ENCODE measurements at regions not wholly inside any gene's neighbourhood (a gene's known extent, or its start where the extent isn't known, plus 50 kb on each side); places are given as distances from the start of the nearest gene placed in this dataset.

DNA sequence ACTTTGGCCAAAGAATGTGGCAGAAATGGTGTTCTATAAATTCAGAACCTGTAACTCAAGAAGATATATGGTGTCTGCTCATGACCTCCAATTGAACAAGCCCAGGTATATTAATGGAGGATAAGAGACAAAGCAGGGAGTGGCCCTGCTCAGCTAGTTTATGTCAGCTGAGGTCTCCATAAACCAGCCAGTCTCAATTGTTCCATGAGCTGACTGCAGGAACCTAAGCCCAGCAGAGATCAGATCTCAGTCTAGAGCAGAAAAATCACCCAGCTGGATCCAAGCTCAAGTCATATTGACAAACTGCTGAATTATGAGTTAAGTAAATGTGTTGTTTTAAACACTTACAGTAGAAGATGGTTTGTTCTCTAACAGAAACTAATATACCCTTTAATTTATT is 105.5 kb upstream of the SGCE start:
- ChIA-PET CTCF (ENCODE audit: unreplicated experiment) (no interaction called here), POLR2A (no interaction called here)
- Histone ChIP-seq H4K20me1 (ENCODE audit: insufficient read depth, low read length) (no peaks in the 10 kb centered on the region), H3K4me1 (ENCODE audit: insufficient read depth, low read length, poor library complexity, severe bottlenecking) (no peaks in the 10 kb centered on the region), H3K36me3 (ENCODE audit: insufficient read depth, low read length) (no peaks in the 10 kb centered on the region), H3K4me2 (ENCODE audit: low read length) (no peak overlapping the region), H2AFZ (ENCODE audit: low read length) (no peak overlapping the region), H3K27ac (ENCODE audit: low read depth, low read length, poor library complexity, severe bottlenecking) (no peak overlapping the region), H3K4me3 (ENCODE audit: low read depth, low read length, poor library complexity, severe bottlenecking) (no peak overlapping the region), H3K9me3 (ENCODE audit: low read length) (no peaks in the 10 kb centered on the region), H3K9me2 (ENCODE audit: insufficient read depth, low read length) (no peaks in the 10 kb centered on the region), H3K79me2 (ENCODE audit: insufficient read depth, low read depth, low read length) (no peaks in the 10 kb centered on the region)
- intact Hi-C loops (cut with micrococcal nuclease; ENCODE audit: unreplicated experiment) = no loop called here
- no TSS peak for BruUV-seq (replicated peaks)
- TF ChIP-seq EZH2phosphoT487 (IDR thresholded peaks at IDR 0.05; ENCODE audit: borderline replicate concordance, low read depth, low read length) = no peak
- TF ChIP-seq, protein P1, sequence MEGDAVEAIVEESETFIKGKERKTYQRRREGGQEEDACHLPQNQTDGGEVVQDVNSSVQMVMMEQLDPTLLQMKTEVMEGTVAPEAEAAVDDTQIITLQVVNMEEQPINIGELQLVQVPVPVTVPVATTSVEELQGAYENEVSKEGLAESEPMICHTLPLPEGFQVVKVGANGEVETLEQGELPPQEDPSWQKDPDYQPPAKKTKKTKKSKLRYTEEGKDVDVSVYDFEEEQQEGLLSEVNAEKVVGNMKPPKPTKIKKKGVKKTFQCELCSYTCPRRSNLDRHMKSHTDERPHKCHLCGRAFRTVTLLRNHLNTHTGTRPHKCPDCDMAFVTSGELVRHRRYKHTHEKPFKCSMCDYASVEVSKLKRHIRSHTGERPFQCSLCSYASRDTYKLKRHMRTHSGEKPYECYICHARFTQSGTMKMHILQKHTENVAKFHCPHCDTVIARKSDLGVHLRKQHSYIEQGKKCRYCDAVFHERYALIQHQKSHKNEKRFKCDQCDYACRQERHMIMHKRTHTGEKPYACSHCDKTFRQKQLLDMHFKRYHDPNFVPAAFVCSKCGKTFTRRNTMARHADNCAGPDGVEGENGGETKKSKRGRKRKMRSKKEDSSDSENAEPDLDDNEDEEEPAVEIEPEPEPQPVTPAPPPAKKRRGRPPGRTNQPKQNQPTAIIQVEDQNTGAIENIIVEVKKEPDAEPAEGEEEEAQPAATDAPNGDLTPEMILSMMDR (conservative IDR thresholded peaks at IDR 0.05; ENCODE audit: low read length) = no peak
- no peak for DNase-seq (ENCODE audit: low spot score)

DNA sequence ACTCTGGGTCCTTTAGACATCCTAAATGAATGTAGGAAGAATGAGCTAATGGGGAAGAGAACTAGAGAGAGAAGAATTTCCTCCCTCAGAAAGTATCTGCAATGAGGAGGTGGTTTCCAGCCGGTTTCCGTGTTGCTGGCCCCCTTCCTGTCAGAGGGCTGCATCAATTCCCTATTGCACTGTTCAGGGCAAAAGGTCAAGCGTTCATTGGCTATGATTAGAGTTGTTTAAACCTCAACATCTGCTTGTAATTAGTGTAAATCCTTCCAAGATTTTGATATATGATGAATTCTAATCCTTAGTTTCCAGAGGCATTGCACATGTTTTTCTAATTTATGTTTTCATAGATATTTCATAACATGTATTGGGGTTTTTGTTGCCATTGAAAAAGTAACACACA is 107.3 kb upstream of the SGCE start:
- DNase-seq (ENCODE audit: low spot score) = no peak
- TF ChIP-seq, protein P1 (conservative IDR thresholded peaks at IDR 0.05; ENCODE audit: low read length) = no peak
- no peak for TF ChIP-seq EZH2phosphoT487 (IDR thresholded peaks at IDR 0.05; ENCODE audit: borderline replicate concordance, low read depth, low read length)
- H3K4me3 ChIP-seq (ENCODE audit: low read depth, low read length, poor library complexity, severe bottlenecking) = no peak overlapping the region
- no peak overlapping the region for H3K4me2 ChIP-seq (ENCODE audit: low read length)
- H3K9me2 ChIP-seq (ENCODE audit: insufficient read depth, low read length) = no peaks in the 10 kb centered on the region
- no TSS peak for BruUV-seq (replicated peaks)
- no peaks in the 10 kb centered on the region for H3K9me3 ChIP-seq (ENCODE audit: low read length)
- ChIA-PET POLR2A (no interaction called here), CTCF (ENCODE audit: unreplicated experiment) (no interaction called here)
- no peaks in the 10 kb centered on the region for H3K4me1 ChIP-seq (ENCODE audit: insufficient read depth, low read length, poor library complexity, severe bottlenecking)
- no peaks in the 10 kb centered on the region for H4K20me1 ChIP-seq (ENCODE audit: insufficient read depth, low read length)
- no peak overlapping the region for H2AFZ ChIP-seq (ENCODE audit: low read length)
- no peak overlapping the region for H3K27ac ChIP-seq (ENCODE audit: low read depth, low read length, poor library complexity, severe bottlenecking)
- intact Hi-C loops (cut with micrococcal nuclease; ENCODE audit: unreplicated experiment) = no loop called here
- H3K36me3 ChIP-seq (ENCODE audit: insufficient read depth, low read length) = no peaks in the 10 kb centered on the region
- no peaks in the 10 kb centered on the region for H3K79me2 ChIP-seq (ENCODE audit: insufficient read depth, low read depth, low read length)

DNA sequence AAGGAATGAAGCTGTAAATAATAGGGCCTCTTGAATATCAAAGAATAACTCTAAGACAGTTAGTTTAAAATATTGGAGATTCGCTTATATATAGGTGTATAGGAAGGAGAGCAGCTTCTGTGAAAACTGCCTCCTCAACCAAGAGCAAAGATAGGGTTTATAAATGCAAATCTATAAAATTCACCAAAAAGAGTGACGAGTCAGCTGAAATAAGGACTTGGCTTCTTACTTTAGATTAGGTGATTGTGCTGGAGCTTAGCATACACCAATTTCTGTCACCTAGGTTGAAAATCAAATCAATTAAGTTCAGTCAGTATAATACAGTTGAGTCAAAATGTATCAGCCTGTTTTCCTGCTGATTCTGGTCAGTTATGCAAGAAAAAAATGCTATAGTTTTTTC is 113.8 kb upstream of the SGCE start:
- DNase-seq (ENCODE audit: low spot score) = no peak
- TF ChIP-seq EZH2phosphoT487 (IDR thresholded peaks at IDR 0.05; ENCODE audit: borderline replicate concordance, low read depth, low read length) = no peak
- TF ChIP-seq, protein P1 (conservative IDR thresholded peaks at IDR 0.05; ENCODE audit: low read length) = no peak
- Histone ChIP-seq H3K9me3 (ENCODE audit: low read length) (no peaks in the 10 kb centered on the region), H3K79me2 (ENCODE audit: insufficient read depth, low read depth, low read length) (no peaks in the 10 kb centered on the region), H2AFZ (ENCODE audit: low read length) (no peak overlapping the region), H3K4me3 (ENCODE audit: low read depth, low read length, poor library complexity, severe bottlenecking) (no peak overlapping the region), H4K20me1 (ENCODE audit: insufficient read depth, low read length) (no peaks in the 10 kb centered on the region), H3K9me2 (ENCODE audit: insufficient read depth, low read length) (no peaks in the 10 kb centered on the region), H3K4me2 (ENCODE audit: low read length) (no peak overlapping the region), H3K27ac (ENCODE audit: low read depth, low read length, poor library complexity, severe bottlenecking) (no peak overlapping the region), H3K36me3 (ENCODE audit: insufficient read depth, low read length) (no peaks in the 10 kb centered on the region), H3K4me1 (ENCODE audit: insufficient read depth, low read length, poor library complexity, severe bottlenecking) (no peaks in the 10 kb centered on the region)
- intact Hi-C loops (cut with micrococcal nuclease; ENCODE audit: unreplicated experiment) = no loop called here
- POLR2A ChIA-PET = interaction anchor here (0.9 kb wide), 1 partner anchor 9 kb away, joined by 5 read pairs; no protein-coding TSS in a partner anchor
- CTCF ChIA-PET (ENCODE audit: unreplicated experiment) = no interaction called here
- BruUV-seq (replicated peaks) = no TSS peak
